ENCODE measurements at regions not wholly inside any gene's neighbourhood (a gene's known extent, or its start where the extent isn't known, plus 50 kb on each side); places are given as distances from the start of the nearest gene placed in this dataset.

- TF ChIP-seq ZSCAN5A (tag by site-specific recombination; IDR thresholded peaks at IDR 0.05) (no peak), ZNF280D (tag by site-specific recombination; IDR thresholded peaks at IDR 0.05) (no peak), ZNF280C (tag by site-specific recombination; IDR thresholded peaks at IDR 0.05) (no peak)
- TF ChIP-seq, protein P1, sequence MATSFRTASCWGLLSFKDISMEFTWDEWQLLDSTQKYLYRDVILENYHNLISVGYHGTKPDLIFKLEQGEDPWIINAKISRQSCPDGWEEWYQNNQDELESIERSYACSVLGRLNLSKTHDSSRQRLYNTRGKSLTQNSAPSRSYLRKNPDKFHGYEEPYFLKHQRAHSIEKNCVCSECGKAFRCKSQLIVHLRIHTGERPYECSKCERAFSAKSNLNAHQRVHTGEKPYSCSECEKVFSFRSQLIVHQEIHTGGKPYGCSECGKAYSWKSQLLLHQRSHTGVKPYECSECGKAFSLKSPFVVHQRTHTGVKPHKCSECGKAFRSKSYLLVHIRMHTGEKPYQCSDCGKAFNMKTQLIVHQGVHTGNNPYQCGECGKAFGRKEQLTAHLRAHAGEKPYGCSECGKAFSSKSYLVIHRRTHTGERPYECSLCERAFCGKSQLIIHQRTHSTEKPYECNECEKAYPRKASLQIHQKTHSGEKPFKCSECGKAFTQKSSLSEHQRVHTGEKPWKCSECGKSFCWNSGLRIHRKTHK (tag by site-specific recombination; IDR thresholded peaks at IDR 0.05): no peak
These were observed 833.8 kb downstream of the GRID1 start (continued) for GRCh38 chr10:85532773-85533172.

DNA sequence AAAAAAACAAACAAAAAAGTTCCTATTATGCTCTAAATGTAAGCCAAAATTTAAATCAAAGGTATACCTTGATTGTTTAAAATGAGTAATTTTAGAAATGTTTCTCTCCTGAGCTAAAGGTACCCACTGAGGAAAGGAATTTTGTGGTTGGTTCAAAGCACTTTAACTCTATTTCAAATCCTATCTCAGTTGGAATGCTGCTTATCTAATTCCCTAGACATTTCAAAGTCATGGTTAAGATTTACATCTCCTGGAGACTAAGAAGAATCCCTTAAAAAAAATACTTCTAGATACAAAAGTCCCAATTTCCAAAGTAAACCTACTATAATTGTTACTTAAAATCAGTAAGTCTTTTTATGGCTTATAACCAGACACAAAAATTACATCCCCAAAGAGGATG lies 830.7 kb downstream of the GRID1 start:
- ChIA-PET POLR2A (no interaction called here), CTCF (interaction anchor here (1.4 kb wide), 1 partner anchor 12 kb away, joined by 3 read pairs; no protein-coding TSS in a partner anchor)
- no peaks in the 10 kb centered on the region for H3K36me3 ChIP-seq (ENCODE audit: control insufficient read depth in 2 of 2, insufficient read depth in 1 of 2, low read length in 2 of 2)
- no peak overlapping the region for H3K4me3 ChIP-seq (ENCODE audit: low read depth, low read length)
- H3K27ac ChIP-seq (ENCODE audit: extremely low read depth, low read depth, low read length): no peak overlapping the region
- H3K9me3 ChIP-seq (ENCODE audit: control insufficient read depth, insufficient read depth, low read depth, low read length): no peaks in the 10 kb centered on the region
- H3K4me1 ChIP-seq (ENCODE audit: control insufficient read depth, insufficient read depth, low read length): no peaks in the 10 kb centered on the region
- TF ChIP-seq ZNF202 (tag by site-specific recombination; IDR thresholded peaks at IDR 0.05; ENCODE audit: borderline replicate concordance) (no peak), ZNF280C (tag by site-specific recombination; IDR thresholded peaks at IDR 0.05) (no peak), SCRT1 (tag by site-specific recombination; IDR thresholded peaks at IDR 0.05; ENCODE audit: borderline replicate concordance) (no peak), ZBTB7A (tag by site-specific recombination; IDR thresholded peaks at IDR 0.05; ENCODE audit: low read depth) (no peak), ZNF184 (tag by site-specific recombination; IDR thresholded peaks at IDR 0.05) (no peak), HIC1 (tag by site-specific recombination; IDR thresholded peaks at IDR 0.05) (no peak), ZNF830 (tag by site-specific recombination; IDR thresholded peaks at IDR 0.05; ENCODE audit: low read depth) (no peak), SP2 (tag by site-specific recombination; IDR thresholded peaks at IDR 0.05) (no peak), ZBTB21 (tag by site-specific recombination; IDR thresholded peaks at IDR 0.05) (no peak), ZNF394 (tag by site-specific recombination; IDR thresholded peaks at IDR 0.05; ENCODE audit: borderline replicate concordance) (no peak)
